Prostate gland (tissue), 2 donors: ENCODE measurements at regions not wholly inside any gene's neighbourhood (a gene's known extent, or its start where the extent isn't known, plus 50 kb on each side); places are given as distances from the start of the nearest gene placed in this dataset.

Source experiments
- CTCF ChIP-seq, 4 experiments: fragments of 200-600 bp in 2 of 4; fragments of 450-650 bp in 2 of 4; sonication (generic) in 2 of 4; IDR thresholded peaks; 1 replicate in 3 of 4; 2 replicates in 1 of 4; pipeline ENCODE4 v1.5.1; 2016 to 2019; ENCODE audit warnings: antibody characterized with exemption in 4 of 4, mild to moderate bottlenecking in 2 of 4, moderate library complexity in 2 of 4
- POLR2A ChIP-seq: fragments of 450-650 bp; IDR thresholded peaks from one replicate; pipeline ENCODE4 v1.6.1; 2016; ENCODE audit warnings: antibody characterized with exemption, mild to moderate bottlenecking

GRCh38 chr18:37900326-37900725 is 334.7 kb upstream of the CELF4 start:
- TF ChIP-seq POLR2A (no peak), CTCF (IDR thresholded peaks at IDR 0.05) (no peak)
